Mesenchymal stem cell (in vitro differentiated cells and primary cell): ENCODE measurements at regions not wholly inside any gene's neighbourhood (a gene's known extent, or its start where the extent isn't known, plus 50 kb on each side); places are given as distances from the start of the nearest gene placed in this dataset.

Source experiments
- DNase-seq: peaks from one replicate; pipeline ENCODE4 v3.0.0-alpha.2; 2013
- H2AFZ ChIP-seq: one replicate; pipeline ENCODE4 v1.6.1; 2013; ENCODE audit warnings: low read depth, mild to moderate bottlenecking, control low read depth, inconsistent platforms, low read length, moderate library complexity
- H2AK5ac ChIP-seq: 2 replicates; pipeline ENCODE4 v1.6.1; 2013; ENCODE audit warnings: low read length, moderate library complexity, mild to moderate bottlenecking, inconsistent platforms; ENCODE audit not compliant: severe bottlenecking
- H2BK120ac ChIP-seq: one replicate; pipeline ENCODE4 v1.6.1; 2013; ENCODE audit warnings: low read depth, mild to moderate bottlenecking, inconsistent platforms, low read length, moderate library complexity
- H2BK12ac ChIP-seq, 2 experiments: one replicate each; pipeline ENCODE4 v1.6.1; 2013; ENCODE audit warnings: inconsistent platforms in 2 of 2, low read length in 2 of 2, mild to moderate bottlenecking in 2 of 2, moderate library complexity in 2 of 2, control low read depth in 1 of 2
- H2BK15ac ChIP-seq: one replicate; pipeline ENCODE4 v1.6.1; 2013; ENCODE audit warnings: mild to moderate bottlenecking, low read depth, inconsistent platforms; ENCODE audit not compliant: poor library complexity, severe bottlenecking
- H2BK5ac ChIP-seq: 2 replicates; pipeline ENCODE4 v1.6.1; 2013; ENCODE audit warnings: low read depth, mild to moderate bottlenecking, low read length, control low read depth, inconsistent platforms; ENCODE audit not compliant: poor library complexity, severe bottlenecking
- H3K14ac ChIP-seq, 2 experiments: one replicate each; pipeline ENCODE4 v1.6.1; 2013; ENCODE audit warnings: inconsistent platforms in 2 of 2, low read length in 2 of 2, control low read depth in 1 of 2, mild to moderate bottlenecking in 1 of 2, moderate library complexity in 1 of 2
- H3K18ac ChIP-seq, 2 experiments: one replicate each; pipeline ENCODE4 v1.6.1; 2013; ENCODE audit warnings: inconsistent platforms in 2 of 2, low read length in 2 of 2, control low read depth in 1 of 2, low read depth in 1 of 2, mild to moderate bottlenecking in 1 of 2
- H3K23ac ChIP-seq, 2 experiments: one replicate each; pipeline ENCODE4 v1.6.1; 2013; ENCODE audit warnings: inconsistent platforms in 2 of 2, low read length in 2 of 2, mild to moderate bottlenecking in 2 of 2, moderate library complexity in 2 of 2, control low read depth in 1 of 2
- H3K27ac ChIP-seq: 2 replicates; pipeline ENCODE4 v1.5.1; 2013; ENCODE audit warnings: mild to moderate bottlenecking, moderate library complexity, low read length, control low read depth, inconsistent platforms; ENCODE audit not compliant: poor library complexity, severe bottlenecking
- H3K27me3 ChIP-seq, 2 experiments: 2 replicates each; pipeline versions ENCODE4 v1.6.1 to v1.7.0; 2013; ENCODE audit warnings: low read length in 2 of 2, mild to moderate bottlenecking in 2 of 2, moderate library complexity in 2 of 2, control low read depth in 1 of 2, inconsistent platforms in 1 of 2; ENCODE audit not compliant: control insufficient read depth in 1 of 2, insufficient read depth in 1 of 2
- H3K36me3 ChIP-seq, 2 experiments: 2 replicates each; pipeline versions ENCODE4 v1.6.1 to v1.7.0; 2013; ENCODE audit warnings: low read length in 2 of 2, control low read depth in 1 of 2, inconsistent platforms in 1 of 2, low read depth in 1 of 2, mild to moderate bottlenecking in 1 of 2; ENCODE audit not compliant: insufficient read depth in 2 of 2, control insufficient read depth in 1 of 2
- H3K4ac ChIP-seq, 2 experiments: one replicate each; pipeline ENCODE4 v1.6.1; 2013; ENCODE audit warnings: inconsistent platforms in 2 of 2, low read length in 2 of 2, mild to moderate bottlenecking in 2 of 2, moderate library complexity in 2 of 2, control low read depth in 1 of 2, low read depth in 1 of 2
- H3K4me1 ChIP-seq: 2 replicates; pipeline ENCODE4 v1.6.1; 2013; ENCODE audit warnings: low read depth, low read length, control low read depth; ENCODE audit not compliant: control insufficient read depth, insufficient read depth
- H3K4me2 ChIP-seq: 2 replicates; pipeline ENCODE4 v1.6.1; 2013; ENCODE audit warnings: low read length, mild to moderate bottlenecking, inconsistent platforms; ENCODE audit not compliant: poor library complexity, severe bottlenecking
- H3K4me3 ChIP-seq, 2 experiments: 2 replicates each; pipeline versions ENCODE4 v1.5.1 to v1.7.0; 2013; ENCODE audit warnings: low read length in 2 of 2, mild to moderate bottlenecking in 2 of 2, control low read depth in 1 of 2, low read depth in 1 of 2; ENCODE audit not compliant: insufficient read depth in 1 of 2
- H3K79me1 ChIP-seq: replicated peaks from 2 replicates; pipeline ENCODE4 v1.6.1; 2013; ENCODE audit warnings: mild to moderate bottlenecking, control low read depth, low read length, inconsistent platforms; ENCODE audit not compliant: poor library complexity, severe bottlenecking
- H3K9ac ChIP-seq: 2 replicates; pipeline ENCODE4 v1.7.0; 2013; ENCODE audit warnings: mild to moderate bottlenecking, low read length, moderate library complexity
- H3K9me3 ChIP-seq: 2 replicates; pipeline ENCODE4 v1.7.0; 2013; ENCODE audit warnings: mild to moderate bottlenecking, low read length; ENCODE audit not compliant: control insufficient read depth
- H4K8ac ChIP-seq: one replicate; pipeline ENCODE4 v1.6.1; 2013; ENCODE audit warnings: inconsistent platforms, mild to moderate bottlenecking, low read length, moderate library complexity
- H4K91ac ChIP-seq: one replicate; pipeline ENCODE4 v1.6.1; 2013; ENCODE audit warnings: mild to moderate bottlenecking, low read length, inconsistent platforms
- WGBS: methylation state at CpG from one replicate; pipeline ENCODE4 v1.1.7; 2013; ENCODE audit warnings: mixed read lengths; 5-methylcytosine and 5-hydroxymethylcytosine counted together

GRCh38 chr5:152269533-152269932 is 135.5 kb downstream of the NMUR2 start:
- WGBS = 43% methylated on average over 1 of the region's 1 CpG
- H3K9ac ChIP-seq = no peak overlapping the region
- no peak overlapping the region for H2BK12ac ChIP-seq
- no peaks in the 10 kb centered on the region for H3K36me3 ChIP-seq
- no peak overlapping the region for H2BK15ac ChIP-seq
- no peak overlapping the region for H3K23ac ChIP-seq
- H2BK5ac ChIP-seq = no peak overlapping the region
- no peak overlapping the region for H3K4me3 ChIP-seq
- no peak overlapping the region for H4K91ac ChIP-seq
- H3K14ac ChIP-seq = no peak overlapping the region
- no peaks in the 10 kb centered on the region for H3K4me1 ChIP-seq
- no peaks in the 10 kb centered on the region for H3K79me1 ChIP-seq
- H3K4ac ChIP-seq = no peak overlapping the region
- no peak overlapping the region for H3K4me2 ChIP-seq
- no peaks in the 10 kb centered on the region for H3K9me3 ChIP-seq
- no peak overlapping the region for H3K18ac ChIP-seq
- no peak overlapping the region for H2AFZ ChIP-seq
- no peaks in the 10 kb centered on the region for H3K27me3 ChIP-seq
- H3K27ac ChIP-seq = no peak overlapping the region
- H4K8ac ChIP-seq = no peak overlapping the region
- H2BK120ac ChIP-seq = no peak overlapping the region
- DNase-seq = no peak
- no peak overlapping the region for H2AK5ac ChIP-seq

DNA sequence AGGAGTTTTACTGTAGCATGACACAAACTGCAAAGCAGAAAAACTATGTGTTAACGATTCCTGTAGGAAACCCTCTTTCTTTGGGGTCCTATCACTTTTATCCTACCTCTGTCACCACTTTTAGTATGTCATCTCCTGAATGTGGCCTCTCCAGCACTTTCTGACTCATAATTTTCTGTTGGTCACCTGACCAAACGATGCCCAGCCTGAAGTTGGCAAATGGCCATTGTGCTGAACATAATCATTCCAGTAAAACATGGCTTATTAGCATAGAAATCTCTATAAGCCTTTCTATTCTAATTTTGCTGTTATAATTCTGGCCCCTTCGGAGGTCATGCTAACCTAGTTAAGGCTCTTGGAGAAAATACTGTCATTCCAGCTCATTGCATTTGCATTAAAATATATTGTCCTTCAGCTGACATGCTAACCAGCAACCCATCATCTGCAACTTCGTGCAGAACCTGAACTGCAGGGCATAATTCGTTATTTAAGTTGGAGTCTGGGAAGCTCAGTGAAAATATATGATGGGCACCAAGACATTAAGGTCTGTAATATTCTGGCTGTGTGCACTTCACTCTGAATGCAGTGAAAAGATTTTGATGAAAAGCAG is 140.3 kb downstream of the NMUR2 start:
- Histone ChIP-seq H3K9me3 (no peaks in the 10 kb centered on the region), H4K8ac (no peak overlapping the region), H3K4me2 (no peak overlapping the region), H2AK5ac (no peak overlapping the region), H3K79me1 (no peaks in the 10 kb centered on the region), H3K9ac (no peak overlapping the region), H3K18ac (no peak overlapping the region), H3K27ac (no peak overlapping the region), H3K4me3 (no peak overlapping the region), H2BK12ac (no peak overlapping the region), H3K14ac (no peak overlapping the region), H2AFZ (no peak overlapping the region), H4K91ac (no peak overlapping the region), H3K36me3 (no peaks in the 10 kb centered on the region), H3K4me1 (no peaks in the 10 kb centered on the region), H3K23ac (no peak overlapping the region), H2BK15ac (no peak overlapping the region), H2BK5ac (no peak overlapping the region), H3K4ac (no peak overlapping the region), H3K27me3 (no peaks in the 10 kb centered on the region), H2BK120ac (no peak overlapping the region)
- WGBS = 32% methylated on average over 5 of the region's 5 CpGs
- DNase-seq = no peak

DNA sequence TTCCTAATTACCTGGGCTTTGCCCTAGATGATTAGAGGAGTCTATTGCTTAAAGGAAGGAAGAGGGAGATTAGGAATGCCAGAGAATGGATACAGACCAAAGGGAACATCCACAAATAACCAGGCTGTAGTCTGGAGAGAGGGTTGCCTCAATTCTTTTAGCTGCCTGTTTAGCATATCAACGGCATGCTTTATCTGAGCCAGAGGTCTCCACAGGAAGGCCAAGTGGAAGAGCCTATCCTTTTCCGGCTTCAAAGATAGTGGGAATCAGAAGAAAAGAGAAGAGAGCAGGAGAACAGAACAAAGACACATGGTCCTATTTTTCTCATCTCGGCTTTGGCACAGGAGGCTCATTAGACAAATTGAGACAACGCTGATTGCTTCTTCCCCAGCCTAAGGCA is 142.4 kb downstream of the NMUR2 start:
- Histone ChIP-seq H2AK5ac (no peak overlapping the region), H3K23ac (no peak overlapping the region), H3K4me3 (no peak overlapping the region), H3K4me2 (no peak overlapping the region), H2BK5ac (no peak overlapping the region), H2BK15ac (no peak overlapping the region), H3K4ac (no peak overlapping the region), H3K14ac (no peak overlapping the region), H3K27ac (no peak overlapping the region), H3K27me3 (no peaks in the 10 kb centered on the region), H3K79me1 (no peaks in the 10 kb centered on the region), H4K91ac (no peak overlapping the region), H2BK12ac (no peak overlapping the region), H4K8ac (no peak overlapping the region), H2AFZ (no peak overlapping the region), H3K9me3 (no peaks in the 10 kb centered on the region), H3K36me3 (no peaks in the 10 kb centered on the region), H3K4me1 (no peaks in the 10 kb centered on the region), H3K18ac (no peak overlapping the region), H3K9ac (no peak overlapping the region), H2BK120ac (no peak overlapping the region)
- 40% methylated on average over 4 of the region's 4 CpGs for WGBS
- no peak for DNase-seq

DNA sequence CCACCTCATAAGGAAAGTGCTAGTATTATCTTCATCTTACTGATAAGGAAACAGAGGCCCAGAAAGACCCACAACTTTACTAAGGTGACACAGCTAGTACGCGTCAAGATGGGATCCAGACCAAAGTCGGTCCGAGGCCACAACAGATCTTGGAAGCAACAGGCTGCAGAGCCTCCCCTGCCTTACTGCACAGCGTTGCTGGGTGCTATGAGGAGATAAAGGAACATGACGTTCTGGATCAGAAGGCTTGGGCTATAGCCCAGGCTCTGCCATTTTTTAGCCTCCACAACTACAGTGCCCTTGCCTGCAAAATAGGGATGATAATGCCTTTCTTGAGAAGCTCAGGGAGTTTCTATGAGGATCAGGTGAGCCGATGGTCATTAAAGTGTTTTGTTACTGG is 144.1 kb downstream of the NMUR2 start:
- Histone ChIP-seq H3K4me1 (no peaks in the 10 kb centered on the region), H3K4me3 (no peak overlapping the region), H2BK5ac (no peak overlapping the region), H2AFZ (no peak overlapping the region), H3K23ac (no peak overlapping the region), H3K4ac (no peak overlapping the region), H3K79me1 (no peaks in the 10 kb centered on the region), H2BK12ac (no peak overlapping the region), H3K14ac (no peak overlapping the region), H3K27ac (no peak overlapping the region), H2AK5ac (no peak overlapping the region), H3K36me3 (no peaks in the 10 kb centered on the region), H3K9ac (no peak overlapping the region), H2BK120ac (no peak overlapping the region), H2BK15ac (no peak overlapping the region), H3K18ac (no peak overlapping the region), H3K27me3 (no peaks in the 10 kb centered on the region), H4K91ac (no peak overlapping the region), H3K9me3 (no peaks in the 10 kb centered on the region), H3K4me2 (no peak overlapping the region), H4K8ac (no peak overlapping the region)
- WGBS = 79% methylated on average over 7 of the region's 7 CpGs
- no peak for DNase-seq
